Right ventricle myocardium inferior (tissue), 1 donor: ENCODE measurements at regions not wholly inside any gene's neighbourhood (a gene's known extent, or its start where the extent isn't known, plus 50 kb on each side); places are given as distances from the start of the nearest gene placed in this dataset.
"Not testable (repeated sequence)": the region's sequence is repeated elsewhere in the genome, so short reads cannot be mapped to it uniquely, and the experiment has no call there.

ENCODE experiments used
- ATAC-seq: fragments of 200-7000 bp; cut with Tn5 transposase; one replicate; pipeline ENCODE4 v1.9.1; 2020; ENCODE audit warnings: mild to moderate bottlenecking, moderate library complexity
- DNase-seq: peaks from one replicate; pipeline ENCODE4 v3.0.0; 2021; ENCODE audit errors: missing footprints
- intact Hi-C: fragments of 100-400 bp; cut with DNase I; formaldehyde crosslinking; loops from one replicate; pipeline ENCODE4 v1.11.0; 2022
- donor health status: DM: no; HTN: yes; CAD: no; lungs with severe emphysema.

GRCh38 chr7:113379746-113380145 is 261.4 kb upstream of the SMIM30 start:
- ATAC-seq, result no peak
- DNase-seq, result no peak
- intact Hi-C loops, result no loop called here

DNA sequence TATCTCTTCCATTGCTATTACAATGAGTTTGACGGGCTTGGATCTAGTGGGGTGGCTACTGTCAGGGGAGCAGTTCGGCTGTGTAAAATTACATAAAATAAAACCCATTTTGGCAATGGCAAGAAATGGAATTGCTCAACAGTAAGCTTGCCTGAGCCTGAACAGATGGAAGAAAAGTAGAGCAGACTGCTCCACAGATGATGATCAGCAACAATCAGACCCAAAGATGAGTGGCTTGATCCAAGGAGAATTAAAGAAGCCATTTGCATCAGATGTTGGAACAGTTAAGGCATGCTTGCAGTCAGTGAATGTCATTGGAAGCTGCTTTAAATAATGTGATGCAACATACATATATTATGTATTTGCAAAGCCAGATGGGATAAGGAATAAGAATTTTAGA is 256.6 kb upstream of the SMIM30 start:
- no peak for DNase-seq
- intact Hi-C loops, result no loop called here
- no peak for ATAC-seq

DNA sequence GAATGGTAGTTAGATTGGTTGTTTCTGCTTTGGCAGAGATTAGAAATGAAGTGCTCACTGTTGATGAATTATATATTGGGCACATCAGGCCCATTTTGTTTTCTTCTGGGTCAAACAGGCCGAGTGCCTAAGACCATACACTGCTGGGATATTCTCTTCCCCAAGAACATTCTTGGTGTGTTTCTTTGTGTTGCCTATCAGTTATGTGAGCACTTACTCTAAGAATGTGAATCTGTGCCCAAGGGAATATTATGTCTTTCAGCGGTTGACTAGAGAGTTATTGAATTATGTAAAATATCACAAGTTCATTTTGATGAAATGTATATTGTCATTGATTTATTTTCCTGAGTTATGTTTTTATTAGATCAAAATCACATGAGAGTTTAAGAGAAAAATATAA is 255.5 kb upstream of the SMIM30 start:
- ATAC-seq (no peak), DNase-seq (no peak)
- intact Hi-C loops, result no loop called here

GRCh38 chr7:113371416-113372043 is 253.2 kb upstream of the SMIM30 start:
- intact Hi-C loops, result no loop called here
- ATAC-seq, result no peak
- no peak for DNase-seq

- DNase-seq (no peak), ATAC-seq (no peak)
- intact Hi-C loops, result no loop called here
These were observed 252.6 kb upstream of the SMIM30 start for GRCh38 chr7:113370910-113371309.

DNA sequence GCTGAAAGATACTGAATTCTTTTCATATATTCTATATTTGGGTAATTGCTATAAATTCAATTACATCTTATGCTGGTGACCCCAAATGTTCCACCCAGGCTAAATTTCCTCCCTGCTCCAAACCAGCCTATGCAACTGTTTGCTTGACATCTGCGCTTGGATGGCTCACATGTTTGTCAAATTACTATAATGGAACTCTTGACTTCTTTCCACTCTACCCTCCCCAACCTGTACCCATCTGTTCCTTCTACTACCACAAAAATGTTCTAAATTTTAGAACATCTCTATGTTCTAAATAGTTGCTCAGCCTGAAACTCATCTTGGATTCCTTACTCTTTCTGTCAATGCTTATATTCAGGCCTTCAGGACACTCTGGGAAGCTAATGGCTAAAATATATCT is 249.9 kb upstream of the SMIM30 start:
- intact Hi-C loops, result no loop called here
- DNase-seq (no peak), ATAC-seq (no peak)

- ATAC-seq (no peak), DNase-seq (no peak)
- intact Hi-C loops, result no loop called here
These were observed 248.8 kb upstream of the SMIM30 start for GRCh38 chr7:113367041-113367586.

- DNase-seq, result no peak
- intact Hi-C loops, result no loop called here
These were observed 247.8 kb upstream of the SMIM30 start for GRCh38 chr7:113366122-113366521.

GRCh38 chr7:113349339-113349738 is 231.0 kb upstream of the SMIM30 start:
- DNase-seq, result no peak
- intact Hi-C loops, result no loop called here
- no peak for ATAC-seq

More at GRCh38 chr7:113366122-113366521, 247.8 kb upstream of the SMIM30 start:
- no peak for ATAC-seq

- intact Hi-C loops, result no loop called here
- ATAC-seq (no peak), DNase-seq (no peak)
These were observed 221.3 kb upstream of the SMIM30 start for GRCh38 chr7:113339661-113340060.

- intact Hi-C loops, result no loop called here
- ATAC-seq (no peak), DNase-seq (no peak)
These were observed 219.8 kb upstream of the SMIM30 start for GRCh38 chr7:113338071-113338696.

- ATAC-seq, DNase-seq, intact Hi-C loops: not testable (repeated sequence)
These were observed 218.5 kb upstream of the SMIM30 start for GRCh38 chr7:113336838-113337237.

DNA sequence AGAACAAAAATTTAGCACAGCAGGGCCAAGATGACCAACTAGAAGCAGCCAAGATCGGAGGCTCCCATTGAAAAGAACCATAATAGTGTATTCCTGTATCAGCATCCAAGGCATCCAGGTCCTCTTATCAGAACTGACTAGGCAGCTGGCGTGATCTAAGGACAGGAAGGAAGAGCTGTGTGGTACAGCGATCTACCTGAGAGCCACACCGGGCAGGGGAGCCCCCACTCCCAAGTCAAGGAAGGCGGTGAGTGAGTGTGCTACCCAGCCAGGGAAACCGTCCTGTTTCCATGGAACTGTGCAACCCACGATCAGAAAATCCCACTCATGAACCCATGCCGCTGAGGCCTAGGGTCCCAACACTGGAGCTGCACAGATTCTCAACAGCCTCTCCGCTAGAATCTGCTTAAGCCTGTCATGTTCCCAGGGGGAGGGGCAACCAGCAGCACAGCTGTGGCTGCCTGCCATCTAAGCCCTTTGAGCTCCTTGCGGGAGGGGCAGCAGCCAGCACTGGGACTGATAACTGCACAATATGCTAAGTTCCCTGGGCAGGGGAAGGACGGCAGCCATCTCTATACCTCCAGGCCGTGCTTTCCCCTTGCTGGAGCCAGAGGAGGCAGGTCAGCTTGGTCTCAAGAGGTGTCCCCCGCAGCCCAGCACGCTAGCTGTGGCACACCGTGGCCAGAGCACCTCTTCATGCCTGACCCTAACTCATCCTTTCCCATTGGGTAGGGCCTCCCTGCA is 213.0 kb upstream of the SMIM30 start:
- intact Hi-C loops, result no loop called here

GRCh38 chr7:113321201-113321600 is 202.8 kb upstream of the SMIM30 start:
- intact Hi-C loops, result no loop called here
- ATAC-seq, result no peak
- no peak for DNase-seq

More for the DNA sequence above, 213.0 kb upstream of the SMIM30 start:
- DNase-seq (peak; percentile 41), ATAC-seq (no peak)

GRCh38 chr7:113320419-113320818 is 202.1 kb upstream of the SMIM30 start:
- intact Hi-C loops, result no loop called here
- no peak for ATAC-seq
- DNase-seq, result no peak

DNA sequence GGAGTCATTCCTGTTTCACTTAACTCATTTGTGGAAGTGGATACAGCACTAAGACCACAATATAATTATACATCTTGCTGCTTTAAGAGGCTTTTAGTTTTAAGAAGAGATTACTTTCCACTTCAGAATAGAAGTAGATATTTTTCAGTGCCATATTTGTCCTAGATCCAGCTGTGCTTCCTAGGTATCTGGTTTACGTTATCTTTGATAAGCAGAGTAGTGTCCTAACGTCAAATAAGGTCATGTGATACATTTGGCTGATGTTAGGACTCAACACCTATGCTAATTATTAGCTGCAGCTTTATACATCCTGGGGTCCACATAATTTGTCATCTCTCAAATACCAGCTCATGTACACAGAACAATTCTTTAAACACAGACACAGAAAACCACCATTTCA is 196.2 kb upstream of the SMIM30 start:
- intact Hi-C loops, result no loop called here
- DNase-seq, result no peak
- no peak for ATAC-seq

- intact Hi-C loops, result no loop called here
- ATAC-seq (no peak), DNase-seq (no peak)
These were observed 190.0 kb upstream of the SMIM30 start for GRCh38 chr7:113308399-113308798.

- intact Hi-C loops, result no loop called here
- no peak for ATAC-seq
- DNase-seq, result no peak
These were observed 188.8 kb upstream of the SMIM30 start for GRCh38 chr7:113307147-113307546.

GRCh38 chr7:113306302-113306701 is 187.9 kb upstream of the SMIM30 start:
- ATAC-seq, result no peak

GRCh38 chr7:113304104-113304503 is 185.8 kb upstream of the SMIM30 start:
- intact Hi-C loops, result no loop called here
- DNase-seq (no peak), ATAC-seq (no peak)

More at GRCh38 chr7:113306302-113306701, 187.9 kb upstream of the SMIM30 start:
- DNase-seq, result no peak
- intact Hi-C loops, result no loop called here
